Retinal pigment epithelial cell (primary cell): ENCODE measurements at regions not wholly inside any gene's neighbourhood (a gene's known extent, or its start where the extent isn't known, plus 50 kb on each side); places are given as distances from the start of the nearest gene placed in this dataset.

Experiments
- DNase-seq: peaks from one replicate; pipeline ENCODE4 v3.0.0-alpha.2; 2010; ENCODE audit warnings: low read depth
- H3K4me3 ChIP-seq: 2 replicates; pipeline ENCODE4 v1.5.1; 2011; ENCODE audit warnings: mild to moderate bottlenecking, low read length, control low read depth, moderate library complexity
- CTCF ChIP-seq: conservative IDR thresholded peaks from 2 replicates; pipeline ENCODE4 v1.5.1; 2011; ENCODE audit warnings: low read depth, low read length, control low read depth, inconsistent platforms

DNA sequence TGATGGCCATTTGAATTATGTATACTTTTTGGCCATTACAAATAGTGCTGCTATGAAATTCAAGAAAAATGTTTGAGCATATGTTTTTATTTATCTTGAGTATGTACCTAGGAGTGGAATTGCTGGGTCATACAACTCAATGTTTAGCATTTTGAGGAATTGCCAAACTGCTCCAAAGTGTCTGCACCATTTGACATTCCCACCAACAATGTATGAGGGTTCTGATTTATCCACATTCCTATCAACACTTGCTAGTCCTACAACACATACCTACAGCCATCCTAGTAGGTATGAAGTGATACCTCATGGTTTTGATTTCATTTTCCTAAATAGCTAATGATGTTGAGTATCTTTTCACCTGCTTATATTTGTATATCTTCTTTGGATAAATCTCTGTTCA is 165.5 kb downstream of the NOC3L start:
- no peak for TF ChIP-seq CTCF
- no peak for DNase-seq

DNA sequence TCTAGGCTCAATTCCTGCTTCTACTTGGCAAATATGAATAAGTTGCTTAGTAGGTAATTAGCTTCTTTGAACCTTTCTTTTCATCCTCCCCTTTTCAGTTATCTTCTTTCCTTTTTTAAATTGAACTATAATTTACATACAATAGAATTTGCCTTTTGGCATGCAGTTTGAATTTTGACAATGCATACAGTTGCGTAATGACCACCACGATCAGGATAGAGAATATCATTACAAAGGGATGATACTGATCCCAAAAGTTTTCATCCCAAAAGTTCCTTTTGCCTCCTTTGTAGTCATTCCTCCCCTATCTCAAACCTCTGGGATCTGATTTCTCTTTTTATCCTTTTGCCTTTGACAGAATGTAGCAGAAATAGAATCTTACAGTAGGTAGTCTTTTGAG is 164.4 kb downstream of the NOC3L start:
- TF ChIP-seq CTCF = no peak
- DNase-seq = no peak

More for the DNA sequence above, 165.5 kb downstream of the NOC3L start:
- no peak overlapping the region for H3K4me3 ChIP-seq

GRCh38 chr10:94199565-94199964 is 163.2 kb downstream of the NOC3L start:
- no peak overlapping the region for H3K4me3 ChIP-seq
- DNase-seq = no peak
- TF ChIP-seq CTCF = no peak

More for the DNA sequence above, 164.4 kb downstream of the NOC3L start:
- no peak overlapping the region for H3K4me3 ChIP-seq

DNA sequence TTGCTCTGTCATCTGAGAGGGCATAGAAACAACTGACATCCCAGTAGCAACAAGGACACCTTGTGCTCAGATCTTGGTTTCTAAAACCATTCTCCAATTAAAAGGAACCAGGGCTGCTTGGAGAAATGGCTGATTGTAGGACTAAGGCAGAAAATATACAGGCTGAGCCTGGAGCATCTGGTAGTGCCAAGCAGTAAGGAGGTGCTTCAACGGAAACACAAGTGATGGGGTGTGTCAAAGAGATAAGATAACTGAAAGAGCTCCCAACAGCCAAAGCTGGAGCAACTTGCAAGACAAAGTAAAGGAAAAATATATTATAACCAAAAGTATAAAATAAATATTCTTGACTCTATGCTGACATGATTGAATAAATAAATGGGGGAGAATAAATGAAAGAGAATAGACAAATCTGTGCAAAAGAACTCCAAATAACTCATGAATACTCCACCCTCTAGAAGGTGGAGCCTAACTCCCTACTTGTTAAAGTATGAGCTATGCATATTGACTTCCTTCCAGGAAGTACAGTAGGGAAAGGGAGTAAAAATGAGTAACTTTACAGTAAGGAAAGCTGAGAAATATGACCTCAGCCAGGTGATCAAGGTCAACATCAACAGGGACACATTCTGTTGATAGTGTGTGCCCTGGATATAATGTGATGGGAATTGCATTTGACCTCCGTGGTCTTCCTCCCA is 162.4 kb downstream of the NOC3L start:
- no peak for TF ChIP-seq CTCF
- DNase-seq = no peak
- no peak overlapping the region for H3K4me3 ChIP-seq

- no peak overlapping the region for H3K4me3 ChIP-seq
- TF ChIP-seq CTCF = no peak
- no peak for DNase-seq
Observed at GRCh38 chr10:94205396-94205831, 157.3 kb downstream of the NOC3L start.

- no peak for DNase-seq
- no peak overlapping the region for H3K4me3 ChIP-seq
- no peak for TF ChIP-seq CTCF
Observed at GRCh38 chr10:94206176-94206575, 156.6 kb downstream of the NOC3L start.

DNA sequence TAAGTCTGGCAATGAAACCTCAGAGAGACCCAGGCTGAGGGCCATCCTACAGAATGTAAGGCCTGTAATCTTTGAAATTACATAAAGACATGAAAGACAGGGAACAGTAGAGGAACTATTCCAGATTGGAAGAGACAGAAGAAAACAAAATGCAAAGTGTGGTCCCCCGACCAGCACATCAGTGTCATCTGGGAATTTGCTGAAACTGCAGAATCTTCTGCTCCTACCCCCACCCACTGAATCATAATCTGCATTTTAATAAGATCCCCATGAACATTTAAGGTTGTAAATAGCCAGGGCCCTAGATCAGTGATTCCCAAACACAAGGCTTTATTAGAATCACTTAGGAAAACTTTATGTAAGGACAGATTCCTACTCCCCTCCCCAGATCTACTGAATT is 154.4 kb downstream of the NOC3L start:
- no peak for TF ChIP-seq CTCF

More for the DNA sequence above, 154.4 kb downstream of the NOC3L start:
- no peak for DNase-seq
- no peak overlapping the region for H3K4me3 ChIP-seq
